ENCODE measurements at regions not wholly inside any gene's neighbourhood (a gene's known extent, or its start where the extent isn't known, plus 50 kb on each side); places are given as distances from the start of the nearest gene placed in this dataset.

- DNase-seq, result no peak
These were observed 226.5 kb downstream of the FOXO1 start for GRCh38 chr13:40439928-40440327.

- DNase-seq, result no peak
These were observed 225.2 kb downstream of the FOXO1 start for GRCh38 chr13:40440990-40441820.

GRCh38 chr13:40442231-40442630, 224.2 kb downstream of the FOXO1 start:
- DNase-seq, result no peak

- DNase-seq, result no peak
These were observed 223.6 kb downstream of the FOXO1 start for GRCh38 chr13:40442826-40443225.

GRCh38 chr13:40444241-40444640, 222.2 kb downstream of the FOXO1 start:
- DNase-seq, result no peak

GRCh38 chr13:40445557-40445990, 220.9 kb downstream of the FOXO1 start:
- no peak for DNase-seq

GRCh38 chr13:40446365-40446764, 220.1 kb downstream of the FOXO1 start:
- no peak for DNase-seq

- no peak for DNase-seq
These were observed 218.6 kb downstream of the FOXO1 start for GRCh38 chr13:40447857-40448256.

- no peak for DNase-seq
These were observed 214.3 kb downstream of the FOXO1 start for GRCh38 chr13:40452038-40452666.

- DNase-seq, result no peak
These were observed 213.6 kb downstream of the FOXO1 start for GRCh38 chr13:40452741-40453334.

GRCh38 chr13:40453351-40454021, 213.0 kb downstream of the FOXO1 start:
- no peak for DNase-seq

GRCh38 chr13:40456397-40456953, 210.0 kb downstream of the FOXO1 start:
- no peak for DNase-seq

- DNase-seq, result no peak
These were observed 209.4 kb downstream of the FOXO1 start for GRCh38 chr13:40456979-40457553.

GRCh38 chr13:40457929-40458719, 208.3 kb downstream of the FOXO1 start:
- DNase-seq, result no peak

GRCh38 chr13:40458720-40458990, 207.8 kb downstream of the FOXO1 start:
- DNase-seq, result no peak

GRCh38 chr13:40460116-40460515, 206.3 kb downstream of the FOXO1 start:
- DNase-seq, result no peak

GRCh38 chr13:40464337-40465014, 202.0 kb downstream of the FOXO1 start:
- DNase-seq, result no peak

GRCh38 chr13:40465015-40465390, 201.4 kb downstream of the FOXO1 start:
- no peak for DNase-seq

GRCh38 chr13:40466272-40466671, 200.2 kb downstream of the FOXO1 start:
- no peak for DNase-seq

- no peak for DNase-seq
These were observed 198.1 kb downstream of the FOXO1 start for GRCh38 chr13:40468227-40468838.
